ENCODE measurements at regions not wholly inside any gene's neighbourhood (a gene's known extent, or its start where the extent isn't known, plus 50 kb on each side); places are given as distances from the start of the nearest gene placed in this dataset.

GRCh38 chr11:23041001-23041503 is 180.8 kb upstream of the CCDC179 start:
- no peak for DNase-seq (ENCODE audit: low spot score)

- DNase-seq (ENCODE audit: low spot score): no peak
Observed at GRCh38 chr11:23058656-23059055, 198.4 kb upstream of the CCDC179 start.

GRCh38 chr11:23063276-23063675 is 203.0 kb upstream of the CCDC179 start:
- no peak for DNase-seq (ENCODE audit: low spot score)

- DNase-seq (ENCODE audit: low spot score): no peak
Observed at GRCh38 chr11:23078289-23078971, 218.2 kb upstream of the CCDC179 start.

GRCh38 chr11:23079382-23079813 is 219.1 kb upstream of the CCDC179 start:
- DNase-seq (ENCODE audit: low spot score): no peak

- no peak for DNase-seq (ENCODE audit: low spot score)
Observed at GRCh38 chr11:23087407-23087806, 227.1 kb upstream of the CCDC179 start.

GRCh38 chr11:23090659-23091058 is 230.4 kb upstream of the CCDC179 start:
- DNase-seq (ENCODE audit: low spot score): no peak

GRCh38 chr11:23095650-23096189 is 235.4 kb upstream of the CCDC179 start:
- DNase-seq (ENCODE audit: low spot score): no peak

GRCh38 chr11:23097891-23098290 is 237.6 kb upstream of the CCDC179 start:
- DNase-seq (ENCODE audit: low spot score): no peak

- no peak for DNase-seq (ENCODE audit: low spot score)
Observed at GRCh38 chr11:23099256-23099655, 239.0 kb upstream of the CCDC179 start.

GRCh38 chr11:23100726-23101125 is 240.5 kb upstream of the CCDC179 start:
- no peak for DNase-seq (ENCODE audit: low spot score)

GRCh38 chr11:23103416-23103815 is 243.1 kb upstream of the CCDC179 start:
- no peak for DNase-seq (ENCODE audit: low spot score)

- no peak for DNase-seq (ENCODE audit: low spot score)
Observed at GRCh38 chr11:23111527-23111926, 251.3 kb upstream of the CCDC179 start.

- DNase-seq (ENCODE audit: low spot score): no peak
Observed at GRCh38 chr11:23112390-23112789, 252.1 kb upstream of the CCDC179 start.

- DNase-seq (ENCODE audit: low spot score): peak; percentile 8
Observed at GRCh38 chr11:23112987-23113886, 253.0 kb upstream of the CCDC179 start.

GRCh38 chr11:23113887-23114216 is 253.6 kb upstream of the CCDC179 start:
- DNase-seq (ENCODE audit: low spot score): no peak

- no peak for DNase-seq (ENCODE audit: low spot score)
Observed at GRCh38 chr11:23123753-23124152, 263.5 kb upstream of the CCDC179 start.

- DNase-seq (ENCODE audit: low spot score): no peak
Observed at GRCh38 chr11:23124249-23124648, 264.0 kb upstream of the CCDC179 start.

- no peak for DNase-seq (ENCODE audit: low spot score)
Observed at GRCh38 chr11:23124996-23125395, 264.7 kb upstream of the CCDC179 start.

GRCh38 chr11:23127706-23128105 is 267.4 kb upstream of the CCDC179 start:
- DNase-seq (ENCODE audit: low spot score): no peak

- DNase-seq (ENCODE audit: low spot score): no peak
Observed at GRCh38 chr11:23134627-23135026, 274.4 kb upstream of the CCDC179 start.

GRCh38 chr11:23138761-23139160 is 278.5 kb upstream of the CCDC179 start:
- no peak for DNase-seq (ENCODE audit: low spot score)

- no peak for DNase-seq (ENCODE audit: low spot score)
Observed at GRCh38 chr11:23143022-23143421, 282.7 kb upstream of the CCDC179 start.
